ENCODE measurements at regions not wholly inside any gene's neighbourhood (a gene's known extent, or its start where the extent isn't known, plus 50 kb on each side); places are given as distances from the start of the nearest gene placed in this dataset.

- no peak for TF ChIP-seq CTCF (IDR thresholded peaks at IDR 0.05)
- Histone ChIP-seq H3K27ac (no peak overlapping the region), H3K36me3 (no peaks in the 10 kb centered on the region), H3K27me3 (no peaks in the 10 kb centered on the region), H3K4me3 (no peak overlapping the region), H3K4me1 (no peaks in the 10 kb centered on the region), H3K9me3 (no peaks in the 10 kb centered on the region)
- no peak for DNase-seq (ENCODE audit: low spot score in 2 of 2)
- intact Hi-C loops (cut with DNase I; ENCODE audit: low total_unique reads) = no loop called here
Measured at GRCh38 chr18:40921845-40922629, 1033.0 kb upstream of the PIK3C3 start.

GRCh38 chr18:40917056-40917455 is 1038.0 kb upstream of the PIK3C3 start:
- Histone ChIP-seq H3K4me3 (no peak overlapping the region), H3K4me1 (no peaks in the 10 kb centered on the region), H3K27me3 (no peaks in the 10 kb centered on the region), H3K36me3 (no peaks in the 10 kb centered on the region), H3K9me3 (no peaks in the 10 kb centered on the region), H3K27ac (no peak overlapping the region)
- DNase-seq (ENCODE audit: low spot score in 2 of 2) = no peak
- intact Hi-C loops (cut with DNase I; ENCODE audit: low total_unique reads) = no loop called here
- no peak for TF ChIP-seq POLR2AphosphoS5 (IDR thresholded peaks at IDR 0.05)
- TF ChIP-seq CTCF (IDR thresholded peaks at IDR 0.05) = no peak
- no peak for TF ChIP-seq POLR2A (IDR thresholded peaks at IDR 0.05)

- no peak overlapping the region for H3K4me3 ChIP-seq
- intact Hi-C loops (cut with DNase I; ENCODE audit: low total_unique reads) = no loop called here
- DNase-seq (ENCODE audit: low spot score in 2 of 2) = no peak
- H3K36me3 ChIP-seq = no peaks in the 10 kb centered on the region
- H3K27ac ChIP-seq = no peak overlapping the region
- TF ChIP-seq CTCF (IDR thresholded peaks at IDR 0.05) (no peak), POLR2A (IDR thresholded peaks at IDR 0.05) (no peak), POLR2AphosphoS5 (IDR thresholded peaks at IDR 0.05) (no peak)
- no peaks in the 10 kb centered on the region for H3K9me3 ChIP-seq
- no peaks in the 10 kb centered on the region for H3K4me1 ChIP-seq
- no peaks in the 10 kb centered on the region for H3K27me3 ChIP-seq
Measured at GRCh38 chr18:40915724-40916123, 1039.3 kb upstream of the PIK3C3 start.

GRCh38 chr18:40911582-40912254 is 1043.3 kb upstream of the PIK3C3 start:
- no peak for TF ChIP-seq POLR2A (IDR thresholded peaks at IDR 0.05)
- no peaks in the 10 kb centered on the region for H3K4me1 ChIP-seq
- no peak overlapping the region for H3K4me3 ChIP-seq
- intact Hi-C loops (cut with DNase I; ENCODE audit: low total_unique reads) = no loop called here
- no peaks in the 10 kb centered on the region for H3K9me3 ChIP-seq
- H3K36me3 ChIP-seq = no peaks in the 10 kb centered on the region
- no peak for DNase-seq (ENCODE audit: low spot score in 2 of 2)
- no peak overlapping the region for H3K27ac ChIP-seq
- no peaks in the 10 kb centered on the region for H3K27me3 ChIP-seq

- H3K36me3 ChIP-seq = no peaks in the 10 kb centered on the region
- H3K4me3 ChIP-seq = no peak overlapping the region
- H3K9me3 ChIP-seq = no peaks in the 10 kb centered on the region
- no peak for TF ChIP-seq CTCF (IDR thresholded peaks at IDR 0.05)
- no peak overlapping the region for H3K27ac ChIP-seq
- no peaks in the 10 kb centered on the region for H3K4me1 ChIP-seq
- H3K27me3 ChIP-seq = no peaks in the 10 kb centered on the region
- no peak for DNase-seq (ENCODE audit: low spot score in 2 of 2)
- intact Hi-C loops (cut with DNase I; ENCODE audit: low total_unique reads) = no loop called here
Measured at GRCh38 chr18:40911041-40911440, 1044.0 kb upstream of the PIK3C3 start.
